Spleen (tissue), 11 donors: ENCODE measurements at regions not wholly inside any gene's neighbourhood (a gene's known extent, or its start where the extent isn't known, plus 50 kb on each side); places are given as distances from the start of the nearest gene placed in this dataset.

Source experiments
- DNase-seq: peaks from one replicate; pipeline ENCODE4 v3.0.0-alpha.2; 2020
- H3K27ac ChIP-seq, 8 donors: fragments of 200-600 bp; sonication (generic) in 7 of 8; 1 replicate in 4 of 8; 2 replicates in 4 of 8; pipeline versions ENCODE4 v1.5.0 to v1.8.0; 2016 to 2021; ENCODE audit warnings: inconsistent platforms in 4 of 8, mild to moderate bottlenecking in 4 of 8, moderate library complexity in 1 of 8
- H3K27me3 ChIP-seq, 7 donors: fragments of 200-600 bp; sonication (generic) in 6 of 7; replicated peaks in 1 of 7; 1 replicate in 4 of 7; 2 replicates in 3 of 7; pipeline versions ENCODE4 v1.5.0 to v1.8.0; 2016 to 2021; ENCODE audit warnings: inconsistent platforms in 3 of 7, mild to moderate bottlenecking in 1 of 7
- H3K36me3 ChIP-seq, 6 donors: fragments of 200-600 bp; sonication (generic) in 5 of 6; 1 replicate in 4 of 6; 2 replicates in 2 of 6; pipeline versions ENCODE4 v1.5.0 to v1.8.0; 2016 to 2021; ENCODE audit warnings: inconsistent platforms in 2 of 6
- H3K4me1 ChIP-seq, 6 donors: fragments of 200-600 bp; sonication (generic) in 5 of 6; 1 replicate in 3 of 6; 2 replicates in 3 of 6; pipeline versions ENCODE4 v1.5.0 to v1.8.0; 2016 to 2021; ENCODE audit warnings: inconsistent platforms in 3 of 6
- H3K4me3 ChIP-seq, 8 donors: fragments of 200-600 bp; sonication (generic) in 7 of 8; 1 replicate in 4 of 8; 2 replicates in 4 of 8; pipeline versions ENCODE4 v1.5.0 to v1.8.0; 2016 to 2021; ENCODE audit warnings: inconsistent platforms in 4 of 8, mild to moderate bottlenecking in 4 of 8, moderate library complexity in 2 of 8
- H3K9me3 ChIP-seq, 8 donors: fragments of 200-600 bp; sonication (generic) in 7 of 8; 1 replicate in 4 of 8; 2 replicates in 4 of 8; pipeline versions ENCODE4 v1.5.0 to v1.8.0; 2016 to 2021; ENCODE audit warnings: inconsistent platforms in 4 of 8
- CTCF ChIP-seq, 11 experiments: fragments of 200-600 bp in 7 of 11; fragments of 450-650 bp in 4 of 11; sonication (generic) in 4 of 11; IDR thresholded peaks in 8 of 11; conservative IDR thresholded peaks in 3 of 11; 1 replicate in 7 of 11; 2 replicates in 4 of 11; pipeline versions ENCODE4 v1.4.0 to v1.8.0; 2016 to 2021; ENCODE audit warnings: antibody characterized with exemption in 11 of 11, inconsistent platforms in 4 of 11, mild to moderate bottlenecking in 1 of 11
- POLR2A ChIP-seq, 3 donors: fragments of 450-650 bp; IDR thresholded peaks; one replicate each; pipeline ENCODE4 v1.5.1; 2017; ENCODE audit warnings: antibody characterized with exemption in 3 of 3, mild to moderate bottlenecking in 1 of 3
- POLR2AphosphoS5 ChIP-seq, 3 donors: sonication (generic); formaldehyde crosslinking; IDR thresholded peaks; one replicate each; pipeline ENCODE4 v1.5.1; 2017; ENCODE audit warnings: antibody characterized with exemption in 3 of 3
- WGBS, 5 donors: extraction: QIAGEN DNeasy Blood & Tissue Kit in 3 of 5; methylation state at CpG; one replicate each; pipeline versions ENCODE4 v1.1.5 to v1.1.7; 2013 to 2018; 5-methylcytosine and 5-hydroxymethylcytosine counted together
- intact Hi-C: fragments of 100-400 bp; cut with DNase I; formaldehyde crosslinking; loops from one replicate; pipeline ENCODE4 v1.15.0; 2023; ENCODE audit warnings: low total_unique reads
- donor health status: healthy with polysubstance abuse.
- donor health status: DM: no; HTN: no; CAD: no; lungs with moderate emphysema.
- donor health status: DM: no; HTN: no; CAD: no.
- donor health status: Bipolar disorder and iron deficiency.
- donor health status: healthy.
- donor health status: DM: no; HTN: no; CAD: no.
- donor health status: DM: yes; HTN: yes; CAD: no.

DNA sequence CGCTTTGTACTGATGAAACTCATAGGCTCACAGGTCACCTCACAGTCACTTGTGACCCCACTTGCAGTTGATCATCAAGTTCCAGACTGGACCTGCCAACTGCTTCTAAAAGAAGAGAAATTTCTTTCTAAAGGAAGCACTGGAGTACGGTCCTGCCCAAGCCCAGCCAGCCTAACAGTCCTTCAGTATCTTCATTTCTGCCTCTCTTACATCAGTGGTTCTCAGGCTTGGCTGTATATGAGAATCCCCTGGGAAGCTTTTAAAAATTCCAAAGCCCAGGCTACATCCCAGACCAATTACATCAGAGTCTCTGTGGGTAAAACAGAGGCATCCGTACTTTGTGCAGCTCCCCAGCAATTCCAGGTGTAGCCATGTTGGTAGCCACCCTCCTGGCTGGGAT, 282.1 kb downstream of the NFIB start:
- Histone ChIP-seq H3K4me1 (no peaks in the 10 kb centered on the region), H3K36me3 (no peaks in the 10 kb centered on the region), H3K27me3 (no peaks in the 10 kb centered on the region), H3K9me3 (no peaks in the 10 kb centered on the region), H3K4me3 (no peak overlapping the region), H3K27ac (no peak overlapping the region)
- DNase-seq: no peak
- 72 to 96% (median 87%) methylated on average over 3 of the region's 3 CpGs for WGBS, 5 donors
- no peak for TF ChIP-seq POLR2AphosphoS5 (IDR thresholded peaks at IDR 0.05)
- no peak for TF ChIP-seq POLR2A (IDR thresholded peaks at IDR 0.05)
- no peak for TF ChIP-seq CTCF (IDR thresholded peaks at IDR 0.05 in 8 of 11, conservative IDR thresholded peaks at IDR 0.05 in 3 of 11)
- intact Hi-C loops: no loop called here

DNA sequence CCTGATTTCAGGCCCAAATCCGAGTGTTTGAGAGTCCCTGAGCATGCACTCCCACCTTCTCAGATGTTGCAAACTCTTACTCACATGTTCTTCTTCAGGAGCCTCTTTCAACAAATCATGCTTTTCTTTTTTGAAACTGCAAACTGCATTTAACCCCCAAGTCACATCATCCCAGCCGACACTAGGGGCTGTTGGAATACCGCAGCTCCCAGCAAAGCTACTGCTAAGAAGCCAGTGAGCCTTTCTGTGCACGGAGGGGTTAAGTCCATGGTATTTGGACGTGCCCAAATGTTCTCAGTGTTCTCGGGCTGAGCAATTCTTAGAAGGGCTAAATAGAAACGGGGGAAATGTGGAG, 282.9 kb downstream of the NFIB start:
- WGBS, 5 donors: 67 to 73% (median 71%) methylated on average over 7 of the region's 7 CpGs
- Histone ChIP-seq H3K4me3 (no peak overlapping the region), H3K9me3 (no peaks in the 10 kb centered on the region), H3K27me3 (no peaks in the 10 kb centered on the region), H3K36me3 (no peaks in the 10 kb centered on the region), H3K27ac (peak overlapping the region in 3 of 8 donors; percentile 15 to 47 (median 32)), H3K4me1 (no peaks in the 10 kb centered on the region)
- DNase-seq: no peak
- intact Hi-C loops: no loop called here
- no peak for TF ChIP-seq POLR2AphosphoS5 (IDR thresholded peaks at IDR 0.05)
- no peak for TF ChIP-seq POLR2A (IDR thresholded peaks at IDR 0.05)
- no peak for TF ChIP-seq CTCF (IDR thresholded peaks at IDR 0.05 in 8 of 11, conservative IDR thresholded peaks at IDR 0.05 in 3 of 11)

DNA sequence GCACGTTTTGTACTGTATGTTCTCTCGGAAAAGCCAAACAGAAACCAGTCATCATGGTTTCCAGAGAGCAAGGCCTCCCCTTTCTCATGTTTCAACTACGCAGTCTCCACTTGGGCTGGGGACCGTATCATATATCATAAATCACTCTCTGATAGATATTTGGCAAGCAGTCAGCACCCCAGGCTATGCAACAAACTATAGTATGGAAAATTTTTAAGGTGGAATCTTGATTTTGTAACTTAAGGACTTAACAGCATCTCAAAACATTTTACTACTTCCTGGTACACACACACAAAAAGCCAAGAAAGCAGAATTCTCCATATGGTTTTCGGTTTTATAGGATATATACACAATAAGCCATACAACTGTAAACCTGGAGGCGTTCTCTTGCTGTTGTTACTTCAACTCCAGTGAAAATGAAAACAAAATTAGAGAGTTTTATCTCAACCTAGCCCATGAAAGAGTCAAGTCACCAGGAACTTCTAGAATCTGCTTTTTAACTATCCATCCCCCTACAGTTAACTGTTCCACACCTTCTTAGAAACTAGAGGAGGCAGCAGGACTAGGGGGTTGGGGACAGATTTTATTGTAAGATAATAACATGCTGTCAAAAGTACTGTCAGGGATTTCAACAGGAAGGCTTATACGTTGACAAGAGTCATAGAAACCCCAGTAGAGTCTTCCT, 283.4 kb downstream of the NFIB start:
- 52 to 65% (median 59%) methylated on average over 7 of the region's 7 CpGs for WGBS, 5 donors
- Histone ChIP-seq H3K27me3 (no peaks in the 10 kb centered on the region), H3K27ac (peak overlapping the region in 3 of 8 donors; percentile 15 to 47 (median 32)), H3K9me3 (no peaks in the 10 kb centered on the region), H3K4me3 (no peak overlapping the region), H3K36me3 (no peaks in the 10 kb centered on the region), H3K4me1 (no peaks in the 10 kb centered on the region)
- DNase-seq: no peak
- TF ChIP-seq CTCF (IDR thresholded peaks at IDR 0.05 in 8 of 11, conservative IDR thresholded peaks at IDR 0.05 in 3 of 11) (no peak), POLR2AphosphoS5 (IDR thresholded peaks at IDR 0.05) (no peak), POLR2A (IDR thresholded peaks at IDR 0.05) (no peak)
- intact Hi-C loops: no loop called here

GRCh38 chr9:14029806-14030374, 284.1 kb downstream of the NFIB start:
- no peaks in the 10 kb centered on the region for H3K27me3 ChIP-seq
- H3K36me3 ChIP-seq: no peaks in the 10 kb centered on the region
- H3K4me3 ChIP-seq: no peak overlapping the region
- peak overlapping the region in 3 of 8 donors; percentile 15 to 47 (median 32) for H3K27ac ChIP-seq
- no peaks in the 10 kb centered on the region for H3K9me3 ChIP-seq
- no peak for DNase-seq
- WGBS, 5 donors: 63 to 74% (median 70%) methylated on average over 10 to 11 of the region's 11 CpGs
- no peaks in the 10 kb centered on the region for H3K4me1 ChIP-seq
- TF ChIP-seq POLR2A (IDR thresholded peaks at IDR 0.05) (no peak), CTCF (IDR thresholded peaks at IDR 0.05 in 8 of 11, conservative IDR thresholded peaks at IDR 0.05 in 3 of 11) (no peak), POLR2AphosphoS5 (IDR thresholded peaks at IDR 0.05) (no peak)
- intact Hi-C loops: no loop called here
